Spleen (tissue), 7 donors: ENCODE measurements at regions not wholly inside any gene's neighbourhood (a gene's known extent, or its start where the extent isn't known, plus 50 kb on each side); places are given as distances from the start of the nearest gene placed in this dataset.

Experiments
- POLR2A ChIP-seq, 3 donors: fragments of 450-650 bp; IDR thresholded peaks; one replicate each; pipeline ENCODE4 v1.5.1; 2017; ENCODE audit warnings: antibody characterized with exemption in 3 of 3, mild to moderate bottlenecking in 1 of 3
- TF ChIP-seq, protein P1 (sequence below), 11 experiments: fragments of 200-600 bp in 7 of 11; fragments of 450-650 bp in 4 of 11; sonication (generic) in 4 of 11; IDR thresholded peaks in 8 of 11; conservative IDR thresholded peaks in 3 of 11; 1 replicate in 7 of 11; 2 replicates in 4 of 11; pipeline versions ENCODE4 v1.4.0 to v1.8.0; 2016 to 2021; ENCODE audit warnings: antibody characterized with exemption in 11 of 11, inconsistent platforms in 4 of 11, mild to moderate bottlenecking in 1 of 11
- donor health status: DM: no; HTN: no; CAD: no; lungs with moderate emphysema.
- donor health status: DM: no; HTN: no; CAD: no.
- donor health status: DM: no; HTN: no; CAD: no.

DNA sequence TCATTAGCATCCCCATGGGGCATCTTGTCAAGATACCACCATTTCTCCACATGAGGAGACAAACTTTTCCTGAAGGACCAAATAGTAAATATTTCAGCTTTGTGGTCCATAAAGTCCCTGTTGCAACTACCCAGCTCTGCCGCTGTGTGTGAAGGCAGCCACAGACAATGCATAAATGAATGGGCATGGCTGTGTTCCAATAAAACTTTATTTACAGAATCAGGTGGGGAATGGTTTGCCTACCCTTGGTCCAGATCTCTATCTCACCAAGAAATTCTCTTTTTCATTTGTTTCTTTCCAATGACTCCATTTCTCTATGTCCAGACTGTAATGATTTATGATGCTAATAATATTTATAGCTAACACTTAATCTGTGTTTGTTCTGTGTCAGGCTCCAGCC is 409.3 kb upstream of the TBX3 start:
- no peak for TF ChIP-seq POLR2A (IDR thresholded peaks at IDR 0.05)
- TF ChIP-seq, protein P1, sequence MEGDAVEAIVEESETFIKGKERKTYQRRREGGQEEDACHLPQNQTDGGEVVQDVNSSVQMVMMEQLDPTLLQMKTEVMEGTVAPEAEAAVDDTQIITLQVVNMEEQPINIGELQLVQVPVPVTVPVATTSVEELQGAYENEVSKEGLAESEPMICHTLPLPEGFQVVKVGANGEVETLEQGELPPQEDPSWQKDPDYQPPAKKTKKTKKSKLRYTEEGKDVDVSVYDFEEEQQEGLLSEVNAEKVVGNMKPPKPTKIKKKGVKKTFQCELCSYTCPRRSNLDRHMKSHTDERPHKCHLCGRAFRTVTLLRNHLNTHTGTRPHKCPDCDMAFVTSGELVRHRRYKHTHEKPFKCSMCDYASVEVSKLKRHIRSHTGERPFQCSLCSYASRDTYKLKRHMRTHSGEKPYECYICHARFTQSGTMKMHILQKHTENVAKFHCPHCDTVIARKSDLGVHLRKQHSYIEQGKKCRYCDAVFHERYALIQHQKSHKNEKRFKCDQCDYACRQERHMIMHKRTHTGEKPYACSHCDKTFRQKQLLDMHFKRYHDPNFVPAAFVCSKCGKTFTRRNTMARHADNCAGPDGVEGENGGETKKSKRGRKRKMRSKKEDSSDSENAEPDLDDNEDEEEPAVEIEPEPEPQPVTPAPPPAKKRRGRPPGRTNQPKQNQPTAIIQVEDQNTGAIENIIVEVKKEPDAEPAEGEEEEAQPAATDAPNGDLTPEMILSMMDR (IDR thresholded peaks at IDR 0.05 in 8 of 11, conservative IDR thresholded peaks at IDR 0.05 in 3 of 11) = no peak
